HCT116 (cell line): ENCODE measurements at regions not wholly inside any gene's neighbourhood (a gene's known extent, or its start where the extent isn't known, plus 50 kb on each side); places are given as distances from the start of the nearest gene placed in this dataset.

Experiments
- CEBPB ChIP-seq: IDR thresholded peaks from 2 replicates; pipeline ENCODE4 v1.6.1; 2012; ENCODE audit warnings: low read depth
- EZH2 ChIP-seq: fragments of 200-600 bp; sonication (generic); IDR thresholded peaks from 2 replicates; pipeline ENCODE4 v1.6.1; 2017; ENCODE audit warnings: antibody characterized with exemption, mixed run types
- MAX ChIP-seq: IDR thresholded peaks from 2 replicates; pipeline ENCODE4 v1.6.1; 2012
- POLR2A ChIP-seq: IDR thresholded peaks from 2 replicates; pipeline ENCODE4 v1.7.0; 2011; ENCODE audit warnings: borderline replicate concordance; ENCODE audit not compliant: insufficient read depth, insufficient read length; ENCODE audit errors: extremely low read depth

- TF ChIP-seq POLR2A (no peak), MAX (no peak), EZH2 (no peak), CEBPB (no peak)
These were observed 640.4 kb upstream of the FAM98A start for GRCh38 chr2:34239511-34239910.
